IMR-90 (cell line): ENCODE measurements at regions not wholly inside any gene's neighbourhood (a gene's known extent, or its start where the extent isn't known, plus 50 kb on each side); places are given as distances from the start of the nearest gene placed in this dataset.

ENCODE experiments used
- ATAC-seq: fragments of 200-7000 bp; cut with Tn5 transposase; 2 replicates; pipeline ENCODE4 v1.9.1; 2020; ENCODE audit warnings: low read depth, mild to moderate bottlenecking, moderate library complexity
- BruUV-seq: library from RNA; stranded (reverse); fragments of 400-500 nt; replicated peaks from 2 replicates; lab custom pipeline; 2021; lab: Mats Ljungman, UMichigan
- CTCF ChIA-PET: fragments of 300-600 bp; formaldehyde crosslinking; extraction: SDS; loops from one replicate; lab custom pipeline; 2021; ENCODE audit warnings: antibody characterized with exemption; lab: Yijun Ruan, JAX
- POLR2A ChIA-PET: fragments of 300-600 bp; sonication (Branson Sonifier 250); formaldehyde crosslinking; loops from one replicate; lab custom pipeline; 2022; ENCODE audit warnings: antibody characterized with exemption; ENCODE audit not compliant: unreplicated experiment; lab: Charles Lee
- DNase-seq: peaks from one replicate; pipeline ENCODE4 v3.0.0; 2013
- H2AFZ ChIP-seq: replicated peaks from 2 replicates; pipeline ENCODE3; 2013; ENCODE audit warnings: low read length, mild to moderate bottlenecking; ENCODE audit not compliant: poor library complexity
- H2AK5ac ChIP-seq: 2 replicates; pipeline ENCODE4 v1.6.1; 2013; ENCODE audit warnings: low read depth, low read length, inconsistent platforms
- H2AK9ac ChIP-seq: replicated peaks from 2 replicates; pipeline ENCODE3; 2013; ENCODE audit warnings: mild to moderate bottlenecking, low read depth, low read length, moderate library complexity; ENCODE audit not compliant: poor library complexity
- H2BK120ac ChIP-seq: 2 replicates; pipeline ENCODE4 v1.6.1; 2013; ENCODE audit warnings: low read depth, low read length, inconsistent platforms
- H2BK15ac ChIP-seq: 3 replicates; pipeline ENCODE4 v1.6.1; 2013; ENCODE audit warnings: low read depth, low read length, inconsistent platforms
- H2BK20ac ChIP-seq: 2 replicates; pipeline ENCODE4 v1.6.1; 2013; ENCODE audit warnings: low read depth, mild to moderate bottlenecking, inconsistent platforms, low read length, moderate library complexity
- H2BK5ac ChIP-seq: 2 replicates; pipeline ENCODE4 v1.6.1; 2013; ENCODE audit warnings: mild to moderate bottlenecking, low read depth, low read length, inconsistent platforms; ENCODE audit not compliant: poor library complexity, severe bottlenecking
- H3K14ac ChIP-seq: replicated peaks from 2 replicates; pipeline ENCODE4 v1.6.1; 2013; ENCODE audit warnings: low read depth, low read length, inconsistent platforms
- H3K18ac ChIP-seq: 2 replicates; pipeline ENCODE4 v1.6.1; 2013; ENCODE audit warnings: low read depth, low read length, control low read depth
- H3K23ac ChIP-seq: 2 replicates; pipeline ENCODE4 v1.6.1; 2013; ENCODE audit warnings: low read depth, low read length, inconsistent platforms
- H3K27ac ChIP-seq: 2 replicates; pipeline ENCODE4 v1.5.1; 2013; ENCODE audit warnings: mild to moderate bottlenecking, control low read depth, low read length; ENCODE audit not compliant: insufficient read depth
- H3K27me3 ChIP-seq: 2 replicates; pipeline ENCODE4 v1.6.1; 2013; ENCODE audit warnings: low read length; ENCODE audit not compliant: control insufficient read depth, insufficient read depth
- H3K36me3 ChIP-seq: 2 replicates; pipeline ENCODE4 v1.6.1; 2013; ENCODE audit warnings: low read length, mixed read lengths; ENCODE audit not compliant: control insufficient read depth, insufficient read depth
- H3K4ac ChIP-seq: 2 replicates; pipeline ENCODE4 v1.6.1; 2013; ENCODE audit warnings: low read depth, low read length, inconsistent platforms
- H3K4me1 ChIP-seq: 2 replicates; pipeline ENCODE4 v1.6.1; 2013; ENCODE audit warnings: low read length, mixed read lengths; ENCODE audit not compliant: control insufficient read depth, insufficient read depth
- H3K4me2 ChIP-seq: 2 replicates; pipeline ENCODE4 v1.6.1; 2013; ENCODE audit warnings: low read depth, mild to moderate bottlenecking, control low read depth, low read length, moderate library complexity
- H3K4me3 ChIP-seq: 2 replicates; pipeline ENCODE4 v1.5.1; 2013; ENCODE audit warnings: low read depth, mild to moderate bottlenecking, control low read depth, low read length, moderate library complexity; ENCODE audit not compliant: insufficient read depth
- H3K56ac ChIP-seq: 2 replicates; pipeline ENCODE4 v1.6.1; 2013; ENCODE audit warnings: low read length, inconsistent platforms; ENCODE audit not compliant: insufficient read depth; ENCODE audit errors: extremely low read depth
- H3K79me1 ChIP-seq, 2 experiments: 2 replicates each; pipeline ENCODE4 v1.6.1; 2013; ENCODE audit warnings: low read length in 2 of 2, inconsistent platforms in 1 of 2, low read depth in 1 of 2
- H3K9ac ChIP-seq: 2 replicates; pipeline ENCODE4 v1.6.1; 2013; ENCODE audit warnings: low read depth, low read length, control low read depth
- H3K9me1 ChIP-seq: 2 replicates; pipeline ENCODE4 v1.6.1; 2013; ENCODE audit warnings: low read length, inconsistent platforms; ENCODE audit not compliant: insufficient read depth
- H3K9me3 ChIP-seq: 2 replicates; pipeline ENCODE4 v1.6.1; 2013; ENCODE audit warnings: low read length; ENCODE audit not compliant: control insufficient read depth, insufficient read depth
- H4K20me1 ChIP-seq: 2 replicates; pipeline ENCODE4 v1.6.1; 2013; ENCODE audit warnings: low read length, inconsistent platforms; ENCODE audit not compliant: insufficient read depth
- H4K5ac ChIP-seq: 2 replicates; pipeline ENCODE4 v1.6.1; 2013; ENCODE audit warnings: mild to moderate bottlenecking, low read depth, low read length, control low read depth
- H4K8ac ChIP-seq, 2 experiments: 2 replicates each; pipeline ENCODE4 v1.6.1; 2013; ENCODE audit warnings: low read depth in 2 of 2, low read length in 2 of 2, control low read depth in 1 of 2, inconsistent platforms in 1 of 2
- H4K91ac ChIP-seq: 2 replicates; pipeline ENCODE4 v1.6.1; 2013; ENCODE audit warnings: low read depth, low read length, inconsistent platforms; ENCODE audit not compliant: insufficient read depth
- BHLHE40 ChIP-seq: fragments of 150-350 bp; IDR thresholded peaks from 2 replicates; pipeline ENCODE4 v1.6.1; 2016; ENCODE audit warnings: mild to moderate bottlenecking, low read depth, low read length
- CEBPB ChIP-seq: IDR thresholded peaks from 2 replicates; pipeline ENCODE4 v1.6.1; 2012; ENCODE audit warnings: low read depth, low read length, improper control_type of control experiment
- CHD1 ChIP-seq: IDR thresholded peaks from 2 replicates; pipeline ENCODE4 v1.6.1; 2012; ENCODE audit warnings: low read depth, low read length, improper control_type of control experiment
- FOS ChIP-seq: fragments of 150-350 bp; IDR thresholded peaks from 2 replicates; pipeline ENCODE4 v1.6.1; 2016; ENCODE audit warnings: low read depth, low read length
- MAFK ChIP-seq: IDR thresholded peaks from 2 replicates; pipeline ENCODE4 v1.6.1; 2012; ENCODE audit warnings: low read depth, low read length, improper control_type of control experiment
- MAZ ChIP-seq: IDR thresholded peaks from 2 replicates; pipeline ENCODE4 v1.6.1; 2012; ENCODE audit warnings: low read depth, mild to moderate bottlenecking, low read length, improper control_type of control experiment, moderate library complexity, borderline replicate concordance
- MXI1 ChIP-seq: IDR thresholded peaks from 2 replicates; pipeline ENCODE4 v1.6.1; 2012; ENCODE audit warnings: low read depth, mild to moderate bottlenecking, low read length, moderate library complexity, borderline replicate concordance
- NFE2L2 ChIP-seq: fragments of 150-350 bp; IDR thresholded peaks from 2 replicates; pipeline ENCODE4 v1.6.1; 2016; ENCODE audit warnings: low read depth, mild to moderate bottlenecking, low read length
- POLR2A ChIP-seq: IDR thresholded peaks from 2 replicates; pipeline ENCODE4 v1.6.1; 2012; ENCODE audit warnings: mild to moderate bottlenecking, low read depth, low read length
- RCOR1 ChIP-seq: IDR thresholded peaks from 2 replicates; pipeline ENCODE4 v1.6.1; 2012; ENCODE audit warnings: mild to moderate bottlenecking, low read length, improper control_type of control experiment; ENCODE audit not compliant: insufficient replicate concordance
- RFX5 ChIP-seq: IDR thresholded peaks from 2 replicates; pipeline ENCODE4 v1.8.0; 2012; ENCODE audit warnings: low read depth, mild to moderate bottlenecking, low read length, moderate library complexity
- SMC3 ChIP-seq: fragments of 150-350 bp; IDR thresholded peaks from 2 replicates; pipeline ENCODE4 v1.6.1; 2016; ENCODE audit warnings: low read depth, mild to moderate bottlenecking, antibody characterized with exemption, low read length, moderate library complexity
- WGBS, 2 experiments: methylation state at CpG; one replicate each; pipeline versions ENCODE4 v1.1.5 to v1.1.7; 2013; ENCODE audit warnings: missing lambda C conversion rate in 2 of 2; ENCODE audit not compliant: insufficient read length in 1 of 2; ENCODE audit errors: extremely low coverage in 2 of 2; 5-methylcytosine and 5-hydroxymethylcytosine counted together
- dilution Hi-C: fragments of 300-500 bp; cut with HindIII; formaldehyde crosslinking; loops from one replicate; pipeline ENCODE4 v1.14.3; 2018; ENCODE audit warnings: low sequenced_read_pairs; ENCODE audit not compliant: unreplicated experiment
- in situ Hi-C: fragments of 300-500 bp; cut with MboI; formaldehyde crosslinking; loops from 3 replicates; pipeline ENCODE4 v1.14.3; 2019; ENCODE audit warnings: low sequenced_read_pairs, inconsistent platforms, mixed read lengths
- intact Hi-C: fragments of 100-400 bp; cut with micrococcal nuclease; formaldehyde crosslinking; loops from 2 replicates; pipeline ENCODE4 v1.10.0; 2022
- TF ChIP-seq, protein P1 (sequence below): fragments of 150-350 bp; IDR thresholded peaks from 2 replicates; pipeline ENCODE4 v1.6.1; 2017; ENCODE audit warnings: mild to moderate bottlenecking, antibody characterized with exemption, low read length, low read depth
- TF ChIP-seq, protein P2 (sequence below): conservative IDR thresholded peaks from 2 replicates; pipeline ENCODE4 v1.5.1; 2012; ENCODE audit warnings: mild to moderate bottlenecking, low read depth, low read length, improper control_type of control experiment

DNA sequence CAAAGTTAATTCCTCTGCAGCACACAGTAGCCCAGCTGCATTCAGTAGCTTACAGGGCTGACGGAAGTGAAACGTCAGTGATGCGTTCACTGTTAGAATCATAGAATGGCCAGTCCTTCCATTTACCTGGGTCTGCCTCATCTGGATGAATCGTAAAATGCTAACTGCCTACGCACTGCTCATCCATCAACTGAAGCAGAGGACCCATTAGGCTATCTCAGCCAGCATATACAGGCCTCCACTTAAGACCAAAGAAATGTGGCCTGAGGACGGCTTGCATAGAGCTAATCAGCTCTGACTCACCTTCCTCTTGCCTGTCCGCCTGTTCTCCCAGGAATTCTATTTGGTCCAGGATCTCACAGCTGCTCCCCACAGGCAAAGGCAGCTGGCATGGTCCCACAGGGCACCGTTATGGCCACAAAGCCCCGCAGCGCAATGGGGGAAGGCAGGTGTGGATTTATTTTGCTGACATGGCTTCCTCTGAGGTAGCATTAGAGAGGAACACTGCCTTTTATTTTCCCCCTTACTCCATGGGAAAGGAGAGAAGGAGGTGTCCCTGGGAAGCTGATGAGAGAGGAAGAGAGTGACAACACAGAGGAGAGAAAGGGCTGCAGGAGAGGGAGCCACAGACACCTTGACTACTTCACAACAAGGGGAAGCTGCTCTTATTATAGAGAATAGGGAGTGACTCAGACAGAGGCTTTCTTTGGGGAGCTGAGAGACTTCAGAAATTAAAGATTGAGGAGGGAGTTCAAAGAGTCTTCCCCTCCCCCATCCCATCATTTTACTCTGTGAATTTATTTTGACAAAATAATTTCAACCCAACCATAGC is 177.6 kb downstream of the HHIPL2 start:
- CTCF ChIA-PET, result no interaction called here
- no peak for TF ChIP-seq BHLHE40
- TF ChIP-seq CEBPB, result peak; percentile 33; the same call in 1 of the 2 replicates
- TF ChIP-seq NFE2L2, result no peak
- no peak for TF ChIP-seq RCOR1
- TF ChIP-seq CHD1, result no peak; the same call in 1 of the 2 replicates
- TF ChIP-seq, protein P1, sequence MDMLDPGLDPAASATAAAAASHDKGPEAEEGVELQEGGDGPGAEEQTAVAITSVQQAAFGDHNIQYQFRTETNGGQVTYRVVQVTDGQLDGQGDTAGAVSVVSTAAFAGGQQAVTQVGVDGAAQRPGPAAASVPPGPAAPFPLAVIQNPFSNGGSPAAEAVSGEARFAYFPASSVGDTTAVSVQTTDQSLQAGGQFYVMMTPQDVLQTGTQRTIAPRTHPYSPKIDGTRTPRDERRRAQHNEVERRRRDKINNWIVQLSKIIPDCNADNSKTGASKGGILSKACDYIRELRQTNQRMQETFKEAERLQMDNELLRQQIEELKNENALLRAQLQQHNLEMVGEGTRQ, result no peak
- TF ChIP-seq SMC3, result no peak
- TF ChIP-seq, protein P2, sequence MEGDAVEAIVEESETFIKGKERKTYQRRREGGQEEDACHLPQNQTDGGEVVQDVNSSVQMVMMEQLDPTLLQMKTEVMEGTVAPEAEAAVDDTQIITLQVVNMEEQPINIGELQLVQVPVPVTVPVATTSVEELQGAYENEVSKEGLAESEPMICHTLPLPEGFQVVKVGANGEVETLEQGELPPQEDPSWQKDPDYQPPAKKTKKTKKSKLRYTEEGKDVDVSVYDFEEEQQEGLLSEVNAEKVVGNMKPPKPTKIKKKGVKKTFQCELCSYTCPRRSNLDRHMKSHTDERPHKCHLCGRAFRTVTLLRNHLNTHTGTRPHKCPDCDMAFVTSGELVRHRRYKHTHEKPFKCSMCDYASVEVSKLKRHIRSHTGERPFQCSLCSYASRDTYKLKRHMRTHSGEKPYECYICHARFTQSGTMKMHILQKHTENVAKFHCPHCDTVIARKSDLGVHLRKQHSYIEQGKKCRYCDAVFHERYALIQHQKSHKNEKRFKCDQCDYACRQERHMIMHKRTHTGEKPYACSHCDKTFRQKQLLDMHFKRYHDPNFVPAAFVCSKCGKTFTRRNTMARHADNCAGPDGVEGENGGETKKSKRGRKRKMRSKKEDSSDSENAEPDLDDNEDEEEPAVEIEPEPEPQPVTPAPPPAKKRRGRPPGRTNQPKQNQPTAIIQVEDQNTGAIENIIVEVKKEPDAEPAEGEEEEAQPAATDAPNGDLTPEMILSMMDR, result no peak
- TF ChIP-seq MAFK, result peak; percentile 74
- TF ChIP-seq MAZ, result peak; percentile 22; the same call in 1 of the 2 replicates
- no peak for TF ChIP-seq POLR2A
- TF ChIP-seq MXI1, result 0 out of 2 replicates have a peak, but pooled peaks have one; percentile 12
- TF ChIP-seq FOS, result peak; percentile 69
- TF ChIP-seq RFX5, result no peak

More for the DNA sequence above, 177.6 kb downstream of the HHIPL2 start:
- POLR2A ChIA-PET, result no interaction called here
- Histone ChIP-seq H3K4me2 (peak overlapping the region; percentile 85; the same call in 1 of the 2 replicates), H2AK5ac (peak overlapping the region; percentile 96), H3K4me1 (peaks cover 30% of the 10 kb centered on the region), H3K27me3 (no peaks in the 10 kb centered on the region), H3K18ac (peak overlapping the region; percentile 91), H2BK120ac (peak overlapping the region; percentile 92), H3K4ac (peak overlapping the region; percentile 98), H2BK5ac (peak overlapping the region; percentile 97), H2AK9ac (peak overlapping the region; percentile 89), H3K14ac (peak overlapping the region; percentile 93), H3K23ac (peak overlapping the region; percentile 92), H4K20me1 (no peaks in the 10 kb centered on the region), H2BK15ac (peak overlapping the region; percentile 95), H3K36me3 (no peaks in the 10 kb centered on the region), H2AFZ (peak overlapping the region; percentile 73), H2BK20ac (peak overlapping the region; percentile 99), H3K9me1 (peaks cover 25% of the 10 kb centered on the region), H3K9ac (peak overlapping the region; percentile 60), H3K4me3 (no peak overlapping the region), H3K27ac (peak overlapping the region; percentile 99), H4K8ac (peak overlapping the region; percentile 78 to 92), H3K79me1 (no peaks in the 10 kb centered on the region), H4K5ac (peak overlapping the region; percentile 85), H3K56ac (peak overlapping the region; percentile 97), H4K91ac (peak overlapping the region; percentile 98), H3K9me3 (no peaks in the 10 kb centered on the region)
- DNase-seq, result peak; percentile 97
- in situ Hi-C loops, result loop anchor here (10.0 kb wide), 1 partner anchor 265 kb away; no protein-coding TSS in a partner anchor
- intact Hi-C loops, result loop anchor here (2.0 to 5.0 kb wide), 2 partner anchors 627 to 653 kb away; partner anchors contain the start of gene DUSP10
- WGBS, 2 experiments, result no CpG with 5 or more reads among the region's 10 CpGs
- peak; percentile 56 for ATAC-seq
- no TSS peak for BruUV-seq
- dilution Hi-C loops, result no loop called here
